HuH-7.5 (cell line): ENCODE measurements at regions not wholly inside any gene's neighbourhood (a gene's known extent, or its start where the extent isn't known, plus 50 kb on each side); places are given as distances from the start of the nearest gene placed in this dataset.
A peak's percentile ranks its signal among the peaks of the same experiment; 100 is the strongest.
"Not testable (repeated sequence)": the region's sequence is repeated elsewhere in the genome, so short reads cannot be mapped to it uniquely, and the experiment has no call there.

ENCODE experiments used
- DNase-seq: peaks from one replicate; pipeline ENCODE4 v3.0.0; 2011; ENCODE audit warnings: low spot score

- no peak for DNase-seq
Observed at GRCh38 chr14:35174342-35174741, 52.0 kb downstream of the PRORP start.

GRCh38 chr14:35180179-35180578 lies 57.8 kb downstream of the PRORP start:
- no peak for DNase-seq

GRCh38 chr14:35184891-35185290 lies 62.5 kb downstream of the PRORP start:
- not testable (repeated sequence) for DNase-seq

GRCh38 chr14:35189422-35189821 lies 67.1 kb downstream of the PRORP start:
- no peak for DNase-seq

GRCh38 chr14:35193161-35193560 lies 70.8 kb downstream of the PRORP start:
- DNase-seq: no peak

GRCh38 chr14:35194183-35194582 lies 71.8 kb downstream of the PRORP start:
- DNase-seq: not testable (repeated sequence)

GRCh38 chr14:35196571-35196970 lies 74.2 kb downstream of the PRORP start:
- no peak for DNase-seq

GRCh38 chr14:35197015-35197414 lies 74.7 kb downstream of the PRORP start:
- DNase-seq: no peak

GRCh38 chr14:35201066-35201465 lies 78.7 kb downstream of the PRORP start:
- no peak for DNase-seq

- DNase-seq: no peak
Observed at GRCh38 chr14:35202195-35202594, 79.8 kb downstream of the PRORP start.

GRCh38 chr14:35205737-35206136 lies 83.4 kb downstream of the PRORP start:
- DNase-seq: no peak

- DNase-seq: no peak
Observed at GRCh38 chr14:35211067-35211466, 81.1 kb upstream of the PSMA6 start.

- DNase-seq: no peak
Observed at GRCh38 chr14:35212471-35213142, 79.6 kb upstream of the PSMA6 start.

GRCh38 chr14:35213143-35213788 lies 78.9 kb upstream of the PSMA6 start:
- no peak for DNase-seq

- DNase-seq: no peak
Observed at GRCh38 chr14:35213869-35214387, 78.3 kb upstream of the PSMA6 start.

- DNase-seq: not testable (repeated sequence)
Observed at GRCh38 chr14:35214402-35214801, 77.8 kb upstream of the PSMA6 start.

- peak; percentile 6 for DNase-seq
Observed at GRCh38 chr14:35215110-35215813, 76.9 kb upstream of the PSMA6 start.

GRCh38 chr14:35218176-35218575 lies 74.0 kb upstream of the PSMA6 start:
- DNase-seq: not testable (repeated sequence)

GRCh38 chr14:35218963-35219362 lies 73.2 kb upstream of the PSMA6 start:
- no peak for DNase-seq

GRCh38 chr14:35220027-35220676 lies 72.0 kb upstream of the PSMA6 start:
- no peak for DNase-seq

- no peak for DNase-seq
Observed at GRCh38 chr14:35220920-35221319, 71.3 kb upstream of the PSMA6 start.

GRCh38 chr14:35221462-35221861 lies 70.7 kb upstream of the PSMA6 start:
- no peak for DNase-seq
